ENCODE measurements at regions not wholly inside any gene's neighbourhood (a gene's known extent, or its start where the extent isn't known, plus 50 kb on each side); places are given as distances from the start of the nearest gene placed in this dataset.

- H3K27me3 Mint-ChIP-seq: no peaks in the 10 kb centered on the region
- H3K27ac Mint-ChIP-seq: no peak overlapping the region
- no peak for ATAC-seq (replicated peaks)
- DNase-seq: no peak
- H3K4me1 Mint-ChIP-seq (ENCODE audit: low read depth in 2 of 2): no peaks in the 10 kb centered on the region
- H3K36me3 Mint-ChIP-seq (ENCODE audit: insufficient read depth): no peaks in the 10 kb centered on the region
- H3K9me3 Mint-ChIP-seq: peaks cover 13 to 14% of the 10 kb centered on the region in 2 donors
- H3K4me3 Mint-ChIP-seq: no peak overlapping the region
Observed at GRCh38 chr16:7004266-7004665, 328.4 kb upstream of the RBFOX1 start.

GRCh38 chr16:6993544-6993943 is 339.1 kb upstream of the RBFOX1 start:
- no peak overlapping the region for H3K27ac Mint-ChIP-seq
- no peaks in the 10 kb centered on the region for H3K27me3 Mint-ChIP-seq
- DNase-seq (no peak), ATAC-seq (replicated peaks) (no peak)
- no peaks in the 10 kb centered on the region for H3K4me1 Mint-ChIP-seq (ENCODE audit: low read depth in 2 of 2)
- H3K9me3 Mint-ChIP-seq: peaks cover 12 to 19% of the 10 kb centered on the region in 2 donors
- H3K4me3 Mint-ChIP-seq: no peak overlapping the region
- H3K36me3 Mint-ChIP-seq (ENCODE audit: insufficient read depth): peaks cover 3% of the 10 kb centered on the region

- H3K4me3 Mint-ChIP-seq: no peak overlapping the region
- peaks cover 3% of the 10 kb centered on the region for H3K36me3 Mint-ChIP-seq (ENCODE audit: insufficient read depth)
- no peaks in the 10 kb centered on the region for H3K27me3 Mint-ChIP-seq
- no peak overlapping the region for H3K27ac Mint-ChIP-seq
- H3K9me3 Mint-ChIP-seq: peaks cover 12 to 13% of the 10 kb centered on the region in 2 donors
- DNase-seq (no peak), ATAC-seq (replicated peaks) (no peak)
- H3K4me1 Mint-ChIP-seq (ENCODE audit: low read depth in 2 of 2): no peaks in the 10 kb centered on the region
Observed at GRCh38 chr16:6988846-6989245, 343.8 kb upstream of the RBFOX1 start.

GRCh38 chr16:6977916-6978315 is 354.7 kb upstream of the RBFOX1 start:
- H3K4me3 Mint-ChIP-seq: no peak overlapping the region
- H3K4me1 Mint-ChIP-seq (ENCODE audit: low read depth in 2 of 2): no peaks in the 10 kb centered on the region
- H3K27ac Mint-ChIP-seq: no peak overlapping the region
- no peak for ATAC-seq (replicated peaks)
- peaks cover 0 to 6% of the 10 kb centered on the region in 2 donors for H3K9me3 Mint-ChIP-seq
- H3K36me3 Mint-ChIP-seq (ENCODE audit: insufficient read depth): no peaks in the 10 kb centered on the region
- no peak for DNase-seq
- H3K27me3 Mint-ChIP-seq: no peaks in the 10 kb centered on the region

GRCh38 chr16:6977291-6977690 is 355.4 kb upstream of the RBFOX1 start:
- Mint-ChIP-seq H3K36me3 (ENCODE audit: insufficient read depth) (no peaks in the 10 kb centered on the region), H3K4me3 (no peak overlapping the region), H3K27ac (no peak overlapping the region), H3K9me3 (peaks cover 5 to 6% of the 10 kb centered on the region in 2 donors), H3K27me3 (no peaks in the 10 kb centered on the region), H3K4me1 (ENCODE audit: low read depth in 2 of 2) (no peaks in the 10 kb centered on the region)
- ATAC-seq (replicated peaks) (no peak), DNase-seq (no peak)

- Mint-ChIP-seq H3K36me3 (ENCODE audit: insufficient read depth) (no peaks in the 10 kb centered on the region), H3K27me3 (no peaks in the 10 kb centered on the region), H3K4me1 (ENCODE audit: low read depth in 2 of 2) (no peaks in the 10 kb centered on the region), H3K27ac (no peak overlapping the region), H3K9me3 (peaks cover 6 to 8% of the 10 kb centered on the region in 2 donors), H3K4me3 (no peak overlapping the region)
- DNase-seq (no peak), ATAC-seq (replicated peaks) (no peak)
Observed at GRCh38 chr16:6976716-6977115, 355.9 kb upstream of the RBFOX1 start.

GRCh38 chr16:6970171-6970857 is 362.3 kb upstream of the RBFOX1 start:
- no peaks in the 10 kb centered on the region for H3K4me1 Mint-ChIP-seq (ENCODE audit: low read depth in 2 of 2)
- peaks cover 17 to 27% of the 10 kb centered on the region in 2 donors for H3K9me3 Mint-ChIP-seq
- ATAC-seq (replicated peaks) (no peak), DNase-seq (no peak)
- H3K4me3 Mint-ChIP-seq: no peak overlapping the region
- H3K27me3 Mint-ChIP-seq: no peaks in the 10 kb centered on the region
- H3K36me3 Mint-ChIP-seq (ENCODE audit: insufficient read depth): no peaks in the 10 kb centered on the region
- H3K27ac Mint-ChIP-seq: no peak overlapping the region

GRCh38 chr16:6969594-6969993 is 363.1 kb upstream of the RBFOX1 start:
- no peaks in the 10 kb centered on the region for H3K4me1 Mint-ChIP-seq (ENCODE audit: low read depth in 2 of 2)
- H3K9me3 Mint-ChIP-seq: peaks cover 17 to 27% of the 10 kb centered on the region in 2 donors
- no peak overlapping the region for H3K4me3 Mint-ChIP-seq
- ATAC-seq (replicated peaks): no peak
- H3K36me3 Mint-ChIP-seq (ENCODE audit: insufficient read depth): no peaks in the 10 kb centered on the region
- no peaks in the 10 kb centered on the region for H3K27me3 Mint-ChIP-seq
- no peak overlapping the region for H3K27ac Mint-ChIP-seq
- DNase-seq: no peak

GRCh38 chr16:6967796-6968320 is 364.8 kb upstream of the RBFOX1 start:
- ATAC-seq (replicated peaks): no peak
- H3K4me1 Mint-ChIP-seq (ENCODE audit: low read depth in 2 of 2): no peaks in the 10 kb centered on the region
- peaks cover 15 to 27% of the 10 kb centered on the region in 2 donors for H3K9me3 Mint-ChIP-seq

GRCh38 chr16:6966925-6967324 is 365.7 kb upstream of the RBFOX1 start:
- Mint-ChIP-seq H3K4me1 (ENCODE audit: low read depth in 2 of 2) (no peaks in the 10 kb centered on the region), H3K27ac (no peak overlapping the region), H3K27me3 (no peaks in the 10 kb centered on the region), H3K4me3 (no peak overlapping the region), H3K9me3 (peaks cover 19% of the 10 kb centered on the region in 2 donors), H3K36me3 (ENCODE audit: insufficient read depth) (no peaks in the 10 kb centered on the region)
- DNase-seq (no peak), ATAC-seq (replicated peaks) (no peak)

More at GRCh38 chr16:6967796-6968320, 364.8 kb upstream of the RBFOX1 start:
- no peak for DNase-seq
- H3K27ac Mint-ChIP-seq: no peak overlapping the region
- H3K4me3 Mint-ChIP-seq: no peak overlapping the region
- no peaks in the 10 kb centered on the region for H3K36me3 Mint-ChIP-seq (ENCODE audit: insufficient read depth)
- H3K27me3 Mint-ChIP-seq: no peaks in the 10 kb centered on the region

- H3K4me3 Mint-ChIP-seq: no peak overlapping the region
- no peak for ATAC-seq (replicated peaks)
- no peaks in the 10 kb centered on the region for H3K27me3 Mint-ChIP-seq
- H3K4me1 Mint-ChIP-seq (ENCODE audit: low read depth in 2 of 2): no peaks in the 10 kb centered on the region
- no peak overlapping the region for H3K27ac Mint-ChIP-seq
- no peak for DNase-seq
- H3K9me3 Mint-ChIP-seq: peaks cover 11 to 13% of the 10 kb centered on the region in 2 donors
- no peaks in the 10 kb centered on the region for H3K36me3 Mint-ChIP-seq (ENCODE audit: insufficient read depth)
Observed at GRCh38 chr16:6964679-6965078, 368.0 kb upstream of the RBFOX1 start.

GRCh38 chr16:6961704-6962103 is 370.9 kb upstream of the RBFOX1 start:
- Mint-ChIP-seq H3K4me3 (no peak overlapping the region), H3K27me3 (no peaks in the 10 kb centered on the region), H3K9me3 (peaks cover 9 to 11% of the 10 kb centered on the region in 2 donors), H3K27ac (no peak overlapping the region), H3K4me1 (ENCODE audit: low read depth in 2 of 2) (no peaks in the 10 kb centered on the region), H3K36me3 (ENCODE audit: insufficient read depth) (no peaks in the 10 kb centered on the region)
- DNase-seq: no peak
- ATAC-seq (replicated peaks): no peak

GRCh38 chr16:6958184-6958583 is 374.5 kb upstream of the RBFOX1 start:
- ATAC-seq (replicated peaks): no peak
- Mint-ChIP-seq H3K27ac (no peak overlapping the region), H3K9me3 (peaks cover 0 to 6% of the 10 kb centered on the region in 2 donors), H3K4me3 (no peak overlapping the region), H3K27me3 (no peaks in the 10 kb centered on the region), H3K4me1 (ENCODE audit: low read depth in 2 of 2) (no peaks in the 10 kb centered on the region), H3K36me3 (ENCODE audit: insufficient read depth) (no peaks in the 10 kb centered on the region)
- DNase-seq: no peak

GRCh38 chr16:6957681-6958080 is 375.0 kb upstream of the RBFOX1 start:
- Mint-ChIP-seq H3K27me3 (no peaks in the 10 kb centered on the region), H3K9me3 (peaks cover 0 to 6% of the 10 kb centered on the region in 2 donors), H3K4me1 (ENCODE audit: low read depth in 2 of 2) (no peaks in the 10 kb centered on the region), H3K4me3 (no peak overlapping the region), H3K27ac (no peak overlapping the region), H3K36me3 (ENCODE audit: insufficient read depth) (no peaks in the 10 kb centered on the region)
- no peak for DNase-seq
- ATAC-seq (replicated peaks): no peak
